NOMO-1 treated with dmso at 0.1 percent for 144 hours (cell line): ENCODE measurements at regions not wholly inside any gene's neighbourhood (a gene's known extent, or its start where the extent isn't known, plus 50 kb on each side); places are given as distances from the start of the nearest gene placed in this dataset.
"Not testable (repeated sequence)": the region's sequence is repeated elsewhere in the genome, so short reads cannot be mapped to it uniquely, and the experiment has no call there.

Experiments
- DNase-seq: peaks from one replicate; lab custom pipeline; 2025; ENCODE audit not compliant: unreplicated experiment; lab: John Stamatoyannopoulos, UW

- DNase-seq: no peak
Observed at GRCh38 chr1:208979776-208980175, 603.7 kb upstream of the CAMK1G start.

- no peak for DNase-seq
Observed at GRCh38 chr1:208980605-208981004, 602.9 kb upstream of the CAMK1G start.

GRCh38 chr1:208985231-208985630 is 598.3 kb upstream of the CAMK1G start:
- DNase-seq: no peak

GRCh38 chr1:208988811-208989222 is 594.7 kb upstream of the CAMK1G start:
- DNase-seq: peak; percentile 23

- no peak for DNase-seq
Observed at GRCh38 chr1:208990456-208990855, 593.1 kb upstream of the CAMK1G start.

GRCh38 chr1:208997053-208997452 is 586.5 kb upstream of the CAMK1G start:
- not testable (repeated sequence) for DNase-seq

GRCh38 chr1:208997726-208998312 is 585.7 kb upstream of the CAMK1G start:
- DNase-seq: no peak

GRCh38 chr1:209008586-209008985 is 574.9 kb upstream of the CAMK1G start:
- DNase-seq: no peak

GRCh38 chr1:209010475-209011230 is 572.9 kb upstream of the CAMK1G start:
- no peak for DNase-seq

- DNase-seq: no peak
Observed at GRCh38 chr1:209012443-209013196, 570.9 kb upstream of the CAMK1G start.

GRCh38 chr1:209015092-209015491 is 568.4 kb upstream of the CAMK1G start:
- DNase-seq: no peak

- DNase-seq: no peak
Observed at GRCh38 chr1:209021622-209022021, 561.9 kb upstream of the CAMK1G start.

GRCh38 chr1:209023790-209024189 is 559.7 kb upstream of the CAMK1G start:
- no peak for DNase-seq

- no peak for DNase-seq
Observed at GRCh38 chr1:209029737-209030136, 553.8 kb upstream of the CAMK1G start.

GRCh38 chr1:209030454-209031167 is 552.9 kb upstream of the CAMK1G start:
- DNase-seq: no peak

GRCh38 chr1:209037064-209037463 is 546.5 kb upstream of the CAMK1G start:
- no peak for DNase-seq

- no peak for DNase-seq
Observed at GRCh38 chr1:209038316-209038715, 545.2 kb upstream of the CAMK1G start.

GRCh38 chr1:209038735-209039134 is 544.8 kb upstream of the CAMK1G start:
- DNase-seq: no peak

- no peak for DNase-seq
Observed at GRCh38 chr1:209040351-209040750, 543.2 kb upstream of the CAMK1G start.

GRCh38 chr1:209041927-209042326 is 541.6 kb upstream of the CAMK1G start:
- no peak for DNase-seq

GRCh38 chr1:209042413-209042812 is 541.1 kb upstream of the CAMK1G start:
- DNase-seq: no peak
